ENCODE measurements at regions not wholly inside any gene's neighbourhood (a gene's known extent, or its start where the extent isn't known, plus 50 kb on each side); places are given as distances from the start of the nearest gene placed in this dataset.

- Histone ChIP-seq H3K9ac (ENCODE audit: insufficient read depth, low read depth, low read length) (no peak overlapping the region), H3K4me1 (ENCODE audit: insufficient read depth, low read length) (no peaks in the 10 kb centered on the region), H3K4me3 (replicated peaks in 1 of 3; ENCODE audit: insufficient read depth in 1 of 3, low read depth in 2 of 3, low read length in 3 of 3) (no peak overlapping the region), H4K20me1 (ENCODE audit: insufficient read depth, low read length) (no peaks in the 10 kb centered on the region; the same call in 1 of the 2 replicates), H3K9me3 (ENCODE audit: low read length) (no peaks in the 10 kb centered on the region), H3K27ac (ENCODE audit: extremely low read length, insufficient read depth, low read length) (no peak overlapping the region), H3K27me3 (ENCODE audit: control insufficient read depth in 1 of 2, insufficient read depth in 2 of 2, low read length in 2 of 2) (no peaks in the 10 kb centered on the region), H2AFZ (ENCODE audit: low read length) (no peak overlapping the region), H3K4me2 (ENCODE audit: low read depth, low read length) (no peak overlapping the region), H3K36me3 (replicated peaks in 1 of 2; ENCODE audit: control insufficient read depth in 1 of 2, insufficient read depth in 2 of 2, low read length in 2 of 2) (no peaks in the 10 kb centered on the region), H3K79me2 (ENCODE audit: insufficient read depth, low read length) (no peaks in the 10 kb centered on the region)
- FAIRE-seq (no peak), ATAC-seq (no peak), DNase-seq (ENCODE audit: low spot score) (no peak)
- 27% methylated on average over 3 of the region's 8 CpGs for WGBS (ENCODE audit: low lambda C conversion rate)
- no TSS peak for BruUV-seq (replicated peaks)
- ChIA-PET CTCF (ENCODE audit: low intra/inter-chr PET ratio, low total read pairs) (no interaction called here), POLR2A (no interaction called here)
- intact Hi-C loops (cut with micrococcal nuclease; ENCODE audit: unreplicated experiment) (no loop called here), in situ Hi-C loops (cut with HindIII; ENCODE audit: extremely low pct_ligation_motif_present, low pct_unique_long_range_greater_than_20kb) (no loop called here)
- no peak for TF ChIP-seq ZBTB3 (CRISPR knock-in tag; IDR thresholded peaks at IDR 0.05; ENCODE audit: borderline replicate concordance, low read depth)
- no peak for TF ChIP-seq CHD4 (IDR thresholded peaks at IDR 0.05; ENCODE audit: borderline replicate concordance, low read length)
- no peak for TF ChIP-seq MIER2 (CRISPR knock-in tag; IDR thresholded peaks at IDR 0.05)
- TF ChIP-seq NCOA2 (CRISPR knock-in tag; IDR thresholded peaks at IDR 0.05) = no peak
- no peak for TF ChIP-seq ZBTB20 (CRISPR knock-in tag; IDR thresholded peaks at IDR 0.05; ENCODE audit: borderline replicate concordance, low read depth)
Observed at GRCh38 chr13:62799038-62799535, 1383.4 kb upstream of the PCDH20 start.

GRCh38 chr13:62793850-62794249, 1378.2 kb upstream of the PCDH20 start:
- Histone ChIP-seq H3K4me3 (replicated peaks in 1 of 3; ENCODE audit: insufficient read depth in 1 of 3, low read depth in 2 of 3, low read length in 3 of 3) (no peak overlapping the region), H3K4me1 (ENCODE audit: insufficient read depth, low read length) (no peaks in the 10 kb centered on the region), H3K27me3 (ENCODE audit: control insufficient read depth in 1 of 2, insufficient read depth in 2 of 2, low read length in 2 of 2) (no peaks in the 10 kb centered on the region), H3K36me3 (replicated peaks in 1 of 2; ENCODE audit: control insufficient read depth in 1 of 2, insufficient read depth in 2 of 2, low read length in 2 of 2) (no peaks in the 10 kb centered on the region), H2AFZ (ENCODE audit: low read length) (no peak overlapping the region), H3K79me2 (ENCODE audit: insufficient read depth, low read length) (no peaks in the 10 kb centered on the region), H3K9me3 (ENCODE audit: low read length) (no peaks in the 10 kb centered on the region), H3K27ac (ENCODE audit: extremely low read length, insufficient read depth, low read length) (no peak overlapping the region), H4K20me1 (ENCODE audit: insufficient read depth, low read length) (no peaks in the 10 kb centered on the region; the same call in 1 of the 2 replicates), H3K4me2 (ENCODE audit: low read depth, low read length) (no peak overlapping the region), H3K9ac (ENCODE audit: insufficient read depth, low read depth, low read length) (no peak overlapping the region)
- no peak for TF ChIP-seq AHR (CRISPR knock-in tag; IDR thresholded peaks at IDR 0.05)
- no peak for TF ChIP-seq MED1 (CRISPR knock-in tag; IDR thresholded peaks at IDR 0.05)
- TF ChIP-seq ZNF484 (CRISPR knock-in tag; IDR thresholded peaks at IDR 0.05; ENCODE audit: borderline replicate concordance, low read depth) = no peak
- TF ChIP-seq MAFF (IDR thresholded peaks at IDR 0.05; ENCODE audit: low read depth, low read length) = peak; percentile 73
- TF ChIP-seq ZNF605 (CRISPR knock-in tag; IDR thresholded peaks at IDR 0.05) = no peak
- TF ChIP-seq RELA (CRISPR knock-in tag; IDR thresholded peaks at IDR 0.05) = no peak
- peak; percentile 66 to 85 for TF ChIP-seq MAFK (conservative IDR thresholded peaks at IDR 0.05 in 1 of 2, IDR thresholded peaks at IDR 0.05 in 1 of 2; ENCODE audit: low read length in 2 of 2)
- no peak for TF ChIP-seq ZNF792 (CRISPR knock-in tag; IDR thresholded peaks at IDR 0.05)
- ChIA-PET CTCF (ENCODE audit: low intra/inter-chr PET ratio, low total read pairs) (no interaction called here), POLR2A (no interaction called here)
- WGBS (ENCODE audit: low lambda C conversion rate) = 0% methylated on average over 1 of the region's 1 CpG
- intact Hi-C loops (cut with micrococcal nuclease; ENCODE audit: unreplicated experiment) = no loop called here
- in situ Hi-C loops (cut with HindIII; ENCODE audit: extremely low pct_ligation_motif_present, low pct_unique_long_range_greater_than_20kb) = no loop called here
- no TSS peak for BruUV-seq (replicated peaks)
- FAIRE-seq (no peak), DNase-seq (ENCODE audit: low spot score) (no peak), ATAC-seq (no peak)
